Right ventricle myocardium superior (tissue), 1 donor: ENCODE measurements at regions not wholly inside any gene's neighbourhood (a gene's known extent, or its start where the extent isn't known, plus 50 kb on each side); places are given as distances from the start of the nearest gene placed in this dataset.
A peak's percentile ranks its signal among the peaks of the same experiment; 100 is the strongest.

Experiments used
- ATAC-seq: fragments of 200-7000 bp; cut with Tn5 transposase; one replicate; pipeline ENCODE4 v1.9.1; 2020; ENCODE audit warnings: mild to moderate bottlenecking; ENCODE audit not compliant: poor library complexity
- DNase-seq: peaks from one replicate; pipeline ENCODE4 v3.0.0-alpha.2; 2020
- intact Hi-C: fragments of 100-400 bp; cut with DNase I; formaldehyde crosslinking; loops from one replicate; pipeline ENCODE4 v1.11.2; 2022
- donor health status: DM: no; HTN: yes; CAD: no; lungs with severe emphysema.

GRCh38 chr6:103027271-103027931 is 1633.9 kb downstream of the GRIK2 start:
- no peak for ATAC-seq
- DNase-seq: no peak
- intact Hi-C loops: no loop called here

- no peak for ATAC-seq
- intact Hi-C loops: no loop called here
- no peak for DNase-seq
These were observed 1624.9 kb downstream of the GRIK2 start for GRCh38 chr6:103018426-103018825.

- intact Hi-C loops: no loop called here
- DNase-seq (no peak), ATAC-seq (no peak)
These were observed 1624.4 kb downstream of the GRIK2 start for GRCh38 chr6:103017878-103018277.

GRCh38 chr6:103011605-103012004 is 1618.1 kb downstream of the GRIK2 start:
- intact Hi-C loops: no loop called here
- ATAC-seq (no peak), DNase-seq (no peak)

- DNase-seq: no peak
- intact Hi-C loops: no loop called here
- ATAC-seq: no peak
These were observed 1608.8 kb downstream of the GRIK2 start for GRCh38 chr6:103002282-103002681.

- DNase-seq (no peak), ATAC-seq (no peak)
- intact Hi-C loops: no loop called here
These were observed 1608.2 kb downstream of the GRIK2 start for GRCh38 chr6:103001724-103002123.

GRCh38 chr6:103000688-103001087 is 1607.2 kb downstream of the GRIK2 start:
- ATAC-seq (no peak), DNase-seq (no peak)
- intact Hi-C loops: no loop called here

GRCh38 chr6:102995491-102995890 is 1602.0 kb downstream of the GRIK2 start:
- DNase-seq (no peak), ATAC-seq (no peak)
- intact Hi-C loops: no loop called here

- DNase-seq (no peak), ATAC-seq (no peak)
- intact Hi-C loops: no loop called here
These were observed 1601.4 kb downstream of the GRIK2 start for GRCh38 chr6:102994866-102995265.

GRCh38 chr6:102986086-102986485 is 1592.6 kb downstream of the GRIK2 start:
- ATAC-seq: no peak
- intact Hi-C loops: no loop called here
- DNase-seq: no peak

- DNase-seq (no peak), ATAC-seq (no peak)
- intact Hi-C loops: no loop called here
These were observed 1590.8 kb downstream of the GRIK2 start for GRCh38 chr6:102984357-102984756.

GRCh38 chr6:102981490-102982015 is 1588.0 kb downstream of the GRIK2 start:
- intact Hi-C loops: no loop called here
- DNase-seq (no peak), ATAC-seq (no peak)

GRCh38 chr6:102980951-102981350 is 1587.4 kb downstream of the GRIK2 start:
- ATAC-seq (no peak), DNase-seq (no peak)
- intact Hi-C loops: no loop called here

GRCh38 chr6:102961902-102962301 is 1568.4 kb downstream of the GRIK2 start:
- ATAC-seq: no peak
- intact Hi-C loops: no loop called here
- DNase-seq: no peak

GRCh38 chr6:102950967-102951366 is 1557.5 kb downstream of the GRIK2 start:
- DNase-seq (no peak), ATAC-seq (no peak)
- intact Hi-C loops: no loop called here

GRCh38 chr6:102944475-102944874 is 1551.0 kb downstream of the GRIK2 start:
- ATAC-seq (no peak), DNase-seq (no peak)
- intact Hi-C loops: no loop called here

GRCh38 chr6:102942206-102942605 is 1548.7 kb downstream of the GRIK2 start:
- DNase-seq: no peak
- ATAC-seq: no peak
- intact Hi-C loops: no loop called here

GRCh38 chr6:102936959-102937358 is 1543.5 kb downstream of the GRIK2 start:
- no peak for DNase-seq
- intact Hi-C loops: no loop called here
- no peak for ATAC-seq

- no peak for ATAC-seq
- intact Hi-C loops: no loop called here
- DNase-seq: peak; percentile 10
These were observed 1534.6 kb downstream of the GRIK2 start for GRCh38 chr6:102928109-102928508.

- DNase-seq (no peak), ATAC-seq (no peak)
- intact Hi-C loops: no loop called here
These were observed 1524.7 kb downstream of the GRIK2 start for GRCh38 chr6:102918161-102918560.

- intact Hi-C loops: no loop called here
- DNase-seq (no peak), ATAC-seq (no peak)
These were observed 1518.1 kb downstream of the GRIK2 start for GRCh38 chr6:102911571-102911970.
